OCI-LY1 (cell line): ENCODE measurements at regions not wholly inside any gene's neighbourhood (a gene's known extent, or its start where the extent isn't known, plus 50 kb on each side); places are given as distances from the start of the nearest gene placed in this dataset.

Experiments used
- EZH2 ChIP-seq: fragments of 200-600 bp; sonication (generic), shearing (Covaris generic); IDR thresholded peaks from 2 replicates; pipeline ENCODE4 v1.8.0; 2017; ENCODE audit warnings: borderline replicate concordance, mixed run types, mild to moderate bottlenecking, antibody characterized with exemption, low read length, moderate library complexity, mixed read lengths
- TF ChIP-seq, protein P1 (sequence below): fragments of 200-600 bp; sonication (generic), shearing (Covaris generic); IDR thresholded peaks from 2 replicates; pipeline ENCODE4 v1.5.1; 2017; ENCODE audit warnings: mild to moderate bottlenecking, antibody characterized with exemption, low read length, moderate library complexity, mixed read lengths

DNA sequence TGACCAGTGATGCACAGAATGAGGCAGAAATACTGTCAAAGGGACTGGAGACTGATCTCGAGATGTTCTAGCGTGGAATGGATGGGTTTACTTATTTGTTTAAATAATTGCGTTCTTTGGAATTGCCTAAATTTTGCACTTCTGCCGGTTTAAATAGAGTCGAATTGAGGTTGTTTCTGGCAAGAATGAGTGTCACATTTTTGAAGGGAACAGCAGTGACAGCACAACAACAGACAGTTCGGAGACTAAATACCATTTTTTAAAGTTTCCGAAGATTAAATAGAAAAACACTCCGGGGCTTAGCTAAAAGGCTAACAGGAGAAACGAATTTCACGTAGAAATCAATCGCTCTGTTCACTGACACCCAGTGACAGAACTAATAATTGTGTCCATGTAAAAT is 969.2 kb upstream of the RBFOX1 start:
- TF ChIP-seq, protein P1, sequence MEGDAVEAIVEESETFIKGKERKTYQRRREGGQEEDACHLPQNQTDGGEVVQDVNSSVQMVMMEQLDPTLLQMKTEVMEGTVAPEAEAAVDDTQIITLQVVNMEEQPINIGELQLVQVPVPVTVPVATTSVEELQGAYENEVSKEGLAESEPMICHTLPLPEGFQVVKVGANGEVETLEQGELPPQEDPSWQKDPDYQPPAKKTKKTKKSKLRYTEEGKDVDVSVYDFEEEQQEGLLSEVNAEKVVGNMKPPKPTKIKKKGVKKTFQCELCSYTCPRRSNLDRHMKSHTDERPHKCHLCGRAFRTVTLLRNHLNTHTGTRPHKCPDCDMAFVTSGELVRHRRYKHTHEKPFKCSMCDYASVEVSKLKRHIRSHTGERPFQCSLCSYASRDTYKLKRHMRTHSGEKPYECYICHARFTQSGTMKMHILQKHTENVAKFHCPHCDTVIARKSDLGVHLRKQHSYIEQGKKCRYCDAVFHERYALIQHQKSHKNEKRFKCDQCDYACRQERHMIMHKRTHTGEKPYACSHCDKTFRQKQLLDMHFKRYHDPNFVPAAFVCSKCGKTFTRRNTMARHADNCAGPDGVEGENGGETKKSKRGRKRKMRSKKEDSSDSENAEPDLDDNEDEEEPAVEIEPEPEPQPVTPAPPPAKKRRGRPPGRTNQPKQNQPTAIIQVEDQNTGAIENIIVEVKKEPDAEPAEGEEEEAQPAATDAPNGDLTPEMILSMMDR: no peak
- no peak for TF ChIP-seq EZH2
